PC-9 (cell line): ENCODE measurements at regions not wholly inside any gene's neighbourhood (a gene's known extent, or its start where the extent isn't known, plus 50 kb on each side); places are given as distances from the start of the nearest gene placed in this dataset.
A peak's percentile ranks its signal among the peaks of the same experiment; 100 is the strongest.
"Not testable (repeated sequence)": the region's sequence is repeated elsewhere in the genome, so short reads cannot be mapped to it uniquely, and the experiment has no call there.

ENCODE experiments used
- BruUV-seq: library from RNA; stranded (reverse); fragments of 400-500 nt; replicated peaks from 2 replicates; lab custom pipeline; 2021; lab: Mats Ljungman, UMichigan
- CTCF ChIA-PET: fragments of 300-600 bp; sonication (Branson Sonifier 250); formaldehyde crosslinking; loops from one replicate; lab custom pipeline; 2022; ENCODE audit warnings: antibody characterized with exemption; lab: Charles Lee
- POLR2A ChIA-PET: fragments of 300-600 bp; sonication (Branson Sonifier 250); formaldehyde crosslinking; loops from one replicate; lab custom pipeline; 2022; ENCODE audit warnings: antibody characterized with exemption; ENCODE audit not compliant: unreplicated experiment; lab: Charles Lee
- DNase-seq, 2 experiments: peaks; one replicate each; pipeline versions ENCODE4 v3.0.0 to v3.0.0-alpha.2; 2015 to 2022; ENCODE audit warnings: mixed read lengths in 1 of 2
- H2AFZ ChIP-seq: fragments of 200-600 bp; sonication (generic); 2 replicates; pipeline ENCODE4 v1.8.1; 2017; ENCODE audit warnings: antibody characterized with exemption
- H3F3A ChIP-seq: fragments of 200-600 bp; sonication (generic); 2 replicates; pipeline ENCODE4 v1.8.1; 2017; ENCODE audit warnings: antibody characterized with exemption, mild to moderate bottlenecking, low read depth; ENCODE audit not compliant: insufficient read depth
- H3K27ac ChIP-seq: fragments of 200-600 bp; sonication (generic); 2 replicates; pipeline ENCODE4 v1.6.1; 2016; ENCODE audit warnings: mixed run types
- H3K27me3 ChIP-seq: fragments of 200-600 bp; sonication (generic); 2 replicates; pipeline ENCODE4 v1.6.1; 2016; ENCODE audit warnings: low read depth, mixed run types; ENCODE audit not compliant: insufficient read depth
- H3K36me3 ChIP-seq: fragments of 200-600 bp; sonication (generic); 2 replicates; pipeline ENCODE4 v1.6.1; 2016; ENCODE audit warnings: low read depth, mixed run types
- H3K4me1 ChIP-seq: fragments of 200-600 bp; sonication (generic); replicated peaks from 2 replicates; pipeline ENCODE4 v1.6.1; 2016; ENCODE audit warnings: mixed run types; ENCODE audit not compliant: insufficient read depth
- H3K4me2 ChIP-seq: fragments of 200-600 bp; sonication (generic); 2 replicates; pipeline ENCODE4 v1.6.1; 2017; ENCODE audit warnings: mixed run types
- H3K4me3 ChIP-seq: fragments of 200-600 bp; sonication (generic); 2 replicates; pipeline ENCODE4 v1.6.1; 2016; ENCODE audit warnings: mixed run types
- H3K79me2 ChIP-seq: fragments of 200-600 bp; sonication (generic); 2 replicates; pipeline ENCODE4 v1.6.1; 2017; ENCODE audit warnings: low read depth, mixed run types
- H3K9me2 ChIP-seq: fragments of 200-600 bp; sonication (generic); 2 replicates; pipeline ENCODE4 v1.8.1; 2017; ENCODE audit warnings: mild to moderate bottlenecking; ENCODE audit not compliant: insufficient read depth
- H3K9me3 ChIP-seq: fragments of 200-600 bp; sonication (generic); 2 replicates; pipeline ENCODE4 v1.8.1; 2016; ENCODE audit warnings: low read depth; ENCODE audit not compliant: insufficient read depth
- H4K20me1 ChIP-seq: fragments of 200-600 bp; sonication (generic); 2 replicates; pipeline ENCODE4 v1.8.1; 2017; ENCODE audit not compliant: insufficient read depth
- intact Hi-C: fragments of 100-400 bp; cut with micrococcal nuclease; formaldehyde crosslinking; loops from one replicate; pipeline ENCODE4 v1.10.0; 2022; ENCODE audit not compliant: unreplicated experiment

DNA sequence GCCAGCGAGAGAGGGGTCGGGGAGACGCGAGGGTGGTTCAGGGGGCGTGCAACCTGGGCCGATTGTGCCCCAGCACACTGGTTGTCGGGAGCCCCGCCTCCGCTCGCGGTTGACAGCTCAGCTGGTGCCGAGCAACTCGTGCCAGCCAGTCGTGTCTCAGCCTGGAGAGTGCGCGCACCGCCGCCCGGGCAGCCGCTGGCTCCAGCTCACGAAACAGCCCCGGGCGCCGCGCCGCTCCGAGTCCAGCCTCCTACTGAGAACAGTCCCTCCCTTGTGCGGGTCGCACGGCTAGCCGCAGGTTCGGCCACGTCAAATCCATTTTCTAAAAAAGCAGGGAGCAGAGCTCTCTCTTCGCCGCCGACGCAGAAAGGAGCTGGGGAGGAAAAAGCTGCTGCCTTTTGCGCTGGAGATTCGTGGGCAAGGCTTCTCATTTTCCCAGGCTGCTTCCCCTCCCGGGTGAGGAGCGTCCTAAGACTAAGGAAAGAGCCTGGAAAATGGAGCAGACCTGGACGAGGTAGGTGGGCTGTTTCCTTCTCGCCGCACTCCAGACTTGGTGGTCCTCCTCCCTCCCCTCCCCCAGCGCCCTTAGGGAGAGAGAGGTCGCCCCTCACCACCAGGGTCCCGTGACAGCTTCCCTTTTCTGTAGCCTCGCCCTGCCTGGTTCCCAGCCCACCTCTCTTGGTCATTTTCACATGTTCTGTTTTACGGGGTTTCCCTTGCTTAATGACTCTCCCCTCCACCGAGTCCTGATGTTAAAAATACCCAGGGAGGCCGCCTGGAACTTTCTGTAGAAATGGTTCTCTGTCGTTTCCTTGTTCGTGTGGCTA, 56.7 kb upstream of the SEC22B start:
- H4K20me1 ChIP-seq, H3K9me2 ChIP-seq, H3K36me3 ChIP-seq, H3K27me3 ChIP-seq, CTCF ChIA-PET, intact Hi-C loops, H2AFZ ChIP-seq, BruUV-seq, H3K79me2 ChIP-seq, H3K27ac ChIP-seq, H3K4me1 ChIP-seq, POLR2A ChIA-PET, H3K9me3 ChIP-seq, H3F3A ChIP-seq: not testable (repeated sequence)
- DNase-seq, result peak in 1 of 2 experiments; percentile 22
- H3K4me3 ChIP-seq, result peak overlapping the region; percentile 46; the same call in 1 of the 2 replicates
- H3K4me2 ChIP-seq, result peak overlapping the region; percentile 66

DNA sequence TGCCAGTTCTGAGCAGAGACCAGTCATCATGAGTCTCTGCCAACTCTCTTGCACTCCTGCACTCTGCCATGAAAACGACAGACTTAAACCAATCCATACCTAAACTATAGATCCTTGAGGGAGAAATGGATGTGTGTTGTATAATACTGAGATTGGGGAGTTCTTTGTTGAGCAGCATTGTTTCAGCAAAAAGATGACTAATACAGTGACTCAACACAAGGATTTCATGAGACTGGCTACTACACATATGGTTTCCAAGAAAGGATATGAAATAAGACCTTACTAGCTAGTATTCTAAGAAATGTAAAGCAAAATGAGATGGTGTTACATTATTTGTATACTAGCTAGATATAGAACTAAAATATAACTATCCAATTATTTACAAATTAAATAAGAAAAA, 53.5 kb upstream of the SEC22B start:
- H4K20me1 ChIP-seq, H3F3A ChIP-seq, H3K36me3 ChIP-seq, H3K27ac ChIP-seq, H3K9me2 ChIP-seq, H3K4me2 ChIP-seq, H3K79me2 ChIP-seq, H3K4me1 ChIP-seq, POLR2A ChIA-PET, H3K4me3 ChIP-seq, DNase-seq, H3K27me3 ChIP-seq, intact Hi-C loops, H2AFZ ChIP-seq, CTCF ChIA-PET, BruUV-seq, H3K9me3 ChIP-seq: not testable (repeated sequence)
